ENCODE measurements at regions not wholly inside any gene's neighbourhood (a gene's known extent, or its start where the extent isn't known, plus 50 kb on each side); places are given as distances from the start of the nearest gene placed in this dataset.
"Not testable (repeated sequence)": the region's sequence is repeated elsewhere in the genome, so short reads cannot be mapped to it uniquely, and the experiment has no call there.

- intact Hi-C loops (cut with DNase I): no loop called here
- no peak for DNase-seq (ENCODE audit: extremely low spot score)
- WGBS: 93% methylated on average over 7 of the region's 7 CpGs
These were observed 91.9 kb downstream of the MED10 start for GRCh38 chr5:6286404-6286803.

GRCh38 chr5:6284491-6284890 is 93.9 kb downstream of the MED10 start:
- intact Hi-C loops (cut with DNase I): not testable (repeated sequence)

More at GRCh38 chr5:6286404-6286803, 91.9 kb downstream of the MED10 start:
- TF ChIP-seq POLR2AphosphoS5 (IDR thresholded peaks at IDR 0.05) (no peak), CTCF (IDR thresholded peaks at IDR 0.05) (no peak), POLR2A (IDR thresholded peaks at IDR 0.05; ENCODE audit: low read depth) (no peak), EP300 (IDR thresholded peaks at IDR 0.05) (no peak)
- no peaks in the 10 kb centered on the region for H3K27me3 ChIP-seq
- no peak overlapping the region for H3K27ac ChIP-seq (replicated peaks in 1 of 4)
- no peak overlapping the region for H3K4me3 ChIP-seq
- H3K4me1 ChIP-seq: no peaks in the 10 kb centered on the region
- no peaks in the 10 kb centered on the region for H3K9me3 ChIP-seq
- no peaks in the 10 kb centered on the region for H3K36me3 ChIP-seq

GRCh38 chr5:6282352-6282751 is 96.0 kb downstream of the MED10 start:
- H3K9me3 ChIP-seq: no peaks in the 10 kb centered on the region
- H3K27ac ChIP-seq (replicated peaks in 1 of 4): no peak overlapping the region
- no peaks in the 10 kb centered on the region for H3K36me3 ChIP-seq
- H3K4me1 ChIP-seq: no peaks in the 10 kb centered on the region
- 78% methylated on average over 1 of the region's 1 CpG for WGBS
- no peaks in the 10 kb centered on the region for H3K27me3 ChIP-seq
- H3K4me3 ChIP-seq: no peak overlapping the region
- no peak for TF ChIP-seq EP300 (IDR thresholded peaks at IDR 0.05)
- no peak for TF ChIP-seq CTCF (IDR thresholded peaks at IDR 0.05)
- no peak for TF ChIP-seq POLR2A (IDR thresholded peaks at IDR 0.05; ENCODE audit: low read depth)
- no peak for TF ChIP-seq POLR2AphosphoS5 (IDR thresholded peaks at IDR 0.05)
- intact Hi-C loops (cut with DNase I): no loop called here
- DNase-seq (ENCODE audit: extremely low spot score): no peak

More at GRCh38 chr5:6284491-6284890, 93.9 kb downstream of the MED10 start:
- not testable (repeated sequence) for DNase-seq (ENCODE audit: extremely low spot score); H3K27ac ChIP-seq (replicated peaks in 1 of 4); H3K36me3 ChIP-seq; H3K4me1 ChIP-seq; H3K27me3 ChIP-seq; H3K9me3 ChIP-seq; H3K4me3 ChIP-seq

DNA sequence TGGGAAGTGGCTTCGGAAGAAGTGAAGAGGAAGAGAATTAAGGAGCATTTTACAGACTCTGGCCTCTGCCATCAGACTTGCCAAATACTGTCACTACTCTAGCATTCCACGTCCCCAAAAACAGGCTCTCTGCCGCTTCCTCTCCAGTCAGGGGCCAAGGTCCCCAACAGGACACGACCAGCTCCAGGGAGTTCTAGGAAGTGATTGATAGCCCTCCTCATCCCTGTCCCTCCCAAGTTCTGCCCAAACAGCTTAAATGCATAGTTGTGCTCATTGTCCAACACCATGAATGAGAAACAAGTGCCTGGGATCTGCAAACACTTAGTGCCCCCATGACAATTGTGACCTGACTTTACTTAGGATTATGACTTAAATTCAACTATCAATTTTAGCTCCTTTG is 96.5 kb downstream of the MED10 start:
- no peaks in the 10 kb centered on the region for H3K4me1 ChIP-seq
- H3K27ac ChIP-seq (replicated peaks in 1 of 4): no peak overlapping the region
- 41% methylated on average over 4 of the region's 4 CpGs for WGBS
- H3K36me3 ChIP-seq: no peaks in the 10 kb centered on the region
- no peaks in the 10 kb centered on the region for H3K9me3 ChIP-seq
- no peak for DNase-seq (ENCODE audit: extremely low spot score)
- intact Hi-C loops (cut with DNase I): no loop called here
- H3K27me3 ChIP-seq: no peaks in the 10 kb centered on the region
- H3K4me3 ChIP-seq: no peak overlapping the region
- TF ChIP-seq EP300 (IDR thresholded peaks at IDR 0.05): no peak
- TF ChIP-seq POLR2AphosphoS5 (IDR thresholded peaks at IDR 0.05): no peak
- no peak for TF ChIP-seq POLR2A (IDR thresholded peaks at IDR 0.05; ENCODE audit: low read depth)

DNA sequence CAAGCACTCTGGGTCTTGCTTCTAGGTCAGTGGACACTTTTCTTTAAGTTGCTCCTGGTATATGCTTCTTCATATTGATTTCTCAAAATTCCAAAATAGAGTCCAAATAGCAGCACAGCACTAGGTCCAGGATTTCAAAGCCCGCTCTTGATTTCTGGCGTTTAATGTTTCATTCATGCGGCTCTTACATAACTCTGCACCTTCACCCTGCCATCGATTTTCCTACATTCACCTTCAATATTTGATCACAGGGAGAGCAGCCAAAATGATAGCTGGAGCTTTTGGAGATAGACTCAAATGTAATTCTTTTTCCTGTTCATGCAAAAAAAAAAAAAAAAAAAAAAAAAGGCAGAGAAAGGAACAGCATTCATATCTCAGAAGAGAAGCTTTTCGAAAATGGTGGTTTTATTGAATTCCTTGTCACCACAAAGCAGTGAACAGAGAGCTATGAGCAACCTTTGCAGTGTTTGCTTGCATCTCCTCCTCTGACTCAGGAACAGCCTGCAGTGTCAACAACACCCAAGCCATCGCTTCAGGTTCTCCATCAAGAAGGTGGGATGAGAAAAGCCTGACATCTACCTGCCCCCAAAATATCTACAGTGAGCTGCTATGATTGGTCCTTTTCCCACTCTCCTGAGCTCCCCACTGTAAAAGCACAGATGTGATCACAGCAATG is 97.8 kb downstream of the MED10 start:
- intact Hi-C loops (cut with DNase I): no loop called here
- Histone ChIP-seq H3K27ac (replicated peaks in 1 of 4) (no peak overlapping the region), H3K4me3 (no peak overlapping the region), H3K4me1 (no peaks in the 10 kb centered on the region), H3K9me3 (no peaks in the 10 kb centered on the region), H3K36me3 (no peaks in the 10 kb centered on the region), H3K27me3 (no peaks in the 10 kb centered on the region)
- 86% methylated on average over 5 of the region's 6 CpGs for WGBS
- TF ChIP-seq CTCF (IDR thresholded peaks at IDR 0.05): no peak
- TF ChIP-seq POLR2AphosphoS5 (IDR thresholded peaks at IDR 0.05): no peak
- TF ChIP-seq POLR2A (IDR thresholded peaks at IDR 0.05; ENCODE audit: low read depth): no peak
- DNase-seq (ENCODE audit: extremely low spot score): no peak

GRCh38 chr5:6279607-6280006 is 98.7 kb downstream of the MED10 start:
- Histone ChIP-seq H3K27me3 (no peaks in the 10 kb centered on the region), H3K9me3 (no peaks in the 10 kb centered on the region), H3K4me3 (no peak overlapping the region), H3K4me1 (no peaks in the 10 kb centered on the region), H3K27ac (replicated peaks in 1 of 4) (no peak overlapping the region), H3K36me3 (no peaks in the 10 kb centered on the region)
- DNase-seq (ENCODE audit: extremely low spot score): no peak
- WGBS: 72% methylated on average over 5 of the region's 5 CpGs
- intact Hi-C loops (cut with DNase I): no loop called here
- no peak for TF ChIP-seq EP300 (IDR thresholded peaks at IDR 0.05)
